HepG2 (cell line): ENCODE measurements at regions not wholly inside any gene's neighbourhood (a gene's known extent, or its start where the extent isn't known, plus 50 kb on each side); places are given as distances from the start of the nearest gene placed in this dataset.

Experiments
- ATAC-seq: fragments of 200-7000 bp; cut with Tn5 transposase; 3 replicates; pipeline ENCODE4 v1.9.1; 2020; ENCODE audit warnings: mild to moderate bottlenecking, moderate library complexity
- BruUV-seq: library from RNA; stranded (reverse); fragments of 400-500 nt; replicated peaks from 2 replicates; lab custom pipeline; 2021; lab: Mats Ljungman, UMichigan
- CTCF ChIA-PET: fragments of 300-600 bp; formaldehyde crosslinking; extraction: SDS; loops from one replicate; lab custom pipeline; 2021; ENCODE audit warnings: low total read pairs, inconsistent platforms, low intra/inter-chr PET ratio; lab: Yijun Ruan, JAX
- POLR2A ChIA-PET: fragments of 350-600 bp; sonication (Branson Sonifier 250); formaldehyde crosslinking; loops from one replicate; lab custom pipeline; 2020; ENCODE audit warnings: antibody characterized with exemption, inconsistent platforms; lab: Yijun Ruan, JAX
- DNase-seq: peaks from one replicate; pipeline ENCODE4 v3.0.0-alpha.2; 2015; ENCODE audit warnings: low spot score
- FAIRE-seq: peaks from 3 replicates; lab custom pipeline; 2011; peaks lifted over from hg19 to GRCh38; lab: Jason Lieb, UNC
- H2AFZ ChIP-seq: one replicate; pipeline ENCODE4 v1.6.1; 2011; ENCODE audit warnings: low read length, inconsistent platforms
- H3K27ac ChIP-seq: fragments of 300-600 bp; 3 replicates; pipeline ENCODE4 v1.8.0; 2011; ENCODE audit warnings: mixed run types, mild to moderate bottlenecking, mixed read lengths, low read length, inconsistent platforms; ENCODE audit not compliant: insufficient read depth; ENCODE audit errors: extremely low read length
- H3K27me3 ChIP-seq, 2 experiments: fragments of 200-600 bp in 1 of 2; 2 replicates in 1 of 2; 3 replicates in 1 of 2; pipeline versions ENCODE4 v1.6.0 to v1.8.0; 2011; ENCODE audit warnings: low read length in 2 of 2, mild to moderate bottlenecking in 2 of 2, moderate library complexity in 2 of 2, inconsistent platforms in 1 of 2; ENCODE audit not compliant: insufficient read depth in 2 of 2, control insufficient read depth in 1 of 2
- H3K36me3 ChIP-seq, 2 experiments: fragments of 200-600 bp in 1 of 2; replicated peaks in 1 of 2; 2 replicates in 1 of 2; 3 replicates in 1 of 2; pipeline versions ENCODE4 v1.5.1 to v1.8.0; 2011; ENCODE audit warnings: low read length in 2 of 2, inconsistent platforms in 1 of 2; ENCODE audit not compliant: insufficient read depth in 2 of 2, control insufficient read depth in 1 of 2
- H3K4me1 ChIP-seq: 2 replicates; pipeline ENCODE4 v1.5.1; 2012; ENCODE audit warnings: low read length, inconsistent platforms; ENCODE audit not compliant: insufficient read depth
- H3K4me2 ChIP-seq: 2 replicates; pipeline ENCODE4 v1.6.0; 2011; ENCODE audit warnings: low read depth, low read length, inconsistent platforms
- H3K4me3 ChIP-seq, 3 experiments: fragments of 200-600 bp in 1 of 3; sonication (generic), shearing (Covaris generic) in 1 of 3; replicated peaks in 1 of 3; 2 replicates each; pipeline ENCODE4 v1.5.1; 2011 to 2016; ENCODE audit warnings: low read length in 3 of 3, inconsistent platforms in 2 of 3, low read depth in 2 of 3, mild to moderate bottlenecking in 2 of 3, control low read depth in 1 of 3, mixed read lengths in 1 of 3; ENCODE audit not compliant: insufficient read depth in 1 of 3
- H3K79me2 ChIP-seq: one replicate; pipeline ENCODE4 v1.6.1; 2011; ENCODE audit warnings: low read length, inconsistent platforms; ENCODE audit not compliant: insufficient read depth
- H3K9ac ChIP-seq: 2 replicates; pipeline ENCODE4 v1.6.0; 2011; ENCODE audit warnings: mild to moderate bottlenecking, low read depth, low read length, inconsistent platforms; ENCODE audit not compliant: insufficient read depth
- H3K9me3 ChIP-seq: 2 replicates; pipeline ENCODE4 v1.5.1; 2012; ENCODE audit warnings: mild to moderate bottlenecking, low read length
- H4K20me1 ChIP-seq: 2 replicates; pipeline ENCODE4 v1.6.0; 2011; ENCODE audit warnings: inconsistent platforms, mild to moderate bottlenecking, low read length, moderate library complexity; ENCODE audit not compliant: insufficient read depth
- ATRX ChIP-seq: sonication (generic); formaldehyde crosslinking; IDR thresholded peaks from 2 replicates; pipeline ENCODE4 v1.4.0; 2020; ENCODE audit warnings: missing genetic modification reagents, borderline replicate concordance
- GATA4 ChIP-seq: sonication (generic); IDR thresholded peaks from 2 replicates; pipeline ENCODE4 v1.6.1; 2016; ENCODE audit warnings: antibody characterized with exemption, low read depth, borderline replicate concordance
- MYNN ChIP-seq: sonication (generic); formaldehyde crosslinking; IDR thresholded peaks from 2 replicates; pipeline ENCODE4 v1.4.0; 2020; ENCODE audit warnings: mild to moderate bottlenecking, low read depth, missing genetic modification reagents
- PHF21A ChIP-seq: sonication (generic); formaldehyde crosslinking; IDR thresholded peaks from 2 replicates; pipeline ENCODE4 v1.5.0; 2020; ENCODE audit warnings: mild to moderate bottlenecking, missing genetic modification reagents
- PTBP1 ChIP-seq: fragments of 200-400 bp; formaldehyde crosslinking; IDR thresholded peaks from 2 replicates; pipeline ENCODE4 v1.6.1; 2018; ENCODE audit warnings: low read length, low read depth; ENCODE audit not compliant: poor library complexity, severe bottlenecking
- SETDB1 ChIP-seq: sonication (generic); formaldehyde crosslinking; IDR thresholded peaks from 2 replicates; pipeline ENCODE4 v1.5.1; 2020; ENCODE audit warnings: missing genetic modification reagents, mild to moderate bottlenecking, borderline replicate concordance
- SNAI1 ChIP-seq: sonication (generic); formaldehyde crosslinking; IDR thresholded peaks from 2 replicates; pipeline ENCODE4 v1.5.0; 2020; ENCODE audit warnings: mild to moderate bottlenecking, missing genetic modification reagents, borderline replicate concordance
- WIZ ChIP-seq: sonication (generic); formaldehyde crosslinking; IDR thresholded peaks from 2 replicates; pipeline ENCODE4 v1.5.1; 2020; ENCODE audit warnings: mild to moderate bottlenecking, missing genetic modification reagents
- XBP1 ChIP-seq: sonication (generic); formaldehyde crosslinking; IDR thresholded peaks from 2 replicates; pipeline ENCODE4 v1.5.0; 2020; ENCODE audit warnings: missing genetic modification reagents
- ZMYM2 ChIP-seq: sonication (generic); formaldehyde crosslinking; IDR thresholded peaks from 2 replicates; pipeline ENCODE4 v1.8.0; 2022; ENCODE audit warnings: mild to moderate bottlenecking, missing genetic modification reagents
- ZNF138 ChIP-seq: sonication (generic); formaldehyde crosslinking; IDR thresholded peaks from 2 replicates; pipeline ENCODE4 v1.5.0; 2020; ENCODE audit warnings: mild to moderate bottlenecking, low read depth, missing genetic modification reagents
- ZNF333 ChIP-seq: sonication (generic); formaldehyde crosslinking; IDR thresholded peaks from 2 replicates; pipeline ENCODE4 v1.4.0; 2020; ENCODE audit warnings: mild to moderate bottlenecking, missing genetic modification reagents, borderline replicate concordance
- ZNF34 ChIP-seq: sonication (generic); formaldehyde crosslinking; IDR thresholded peaks from 2 replicates; pipeline ENCODE4 v1.4.0; 2020; ENCODE audit warnings: mild to moderate bottlenecking, missing genetic modification reagents, borderline replicate concordance
- ZNF432 ChIP-seq: sonication (generic); formaldehyde crosslinking; IDR thresholded peaks from 2 replicates; pipeline ENCODE4 v1.5.0; 2020; ENCODE audit warnings: missing genetic modification reagents, mild to moderate bottlenecking, borderline replicate concordance
- ZSCAN31 ChIP-seq: sonication (generic); formaldehyde crosslinking; IDR thresholded peaks from 2 replicates; pipeline ENCODE4 v1.5.0; 2020; ENCODE audit warnings: low read depth, mild to moderate bottlenecking, missing genetic modification reagents
- WGBS: methylation state at CpG from one replicate; pipeline ENCODE4 v1.1.6; 2017; ENCODE audit warnings: low lambda C conversion rate; 5-methylcytosine and 5-hydroxymethylcytosine counted together
- in situ Hi-C: cut with HindIII; loops from 2 replicates; pipeline ENCODE4 v1.10.0; 2017; ENCODE audit warnings: low pct_unique_long_range_greater_than_20kb; ENCODE audit not compliant: extremely low pct_ligation_motif_present
- intact Hi-C: fragments of 100-400 bp; cut with micrococcal nuclease; formaldehyde crosslinking; loops from one replicate; pipeline ENCODE4 v1.10.0; 2022; ENCODE audit not compliant: unreplicated experiment
- TF ChIP-seq, protein P1 (sequence below): sonication (generic); formaldehyde crosslinking; IDR thresholded peaks from 2 replicates; pipeline ENCODE4 v1.4.0; 2020; ENCODE audit warnings: missing genetic modification reagents
- TF ChIP-seq, protein P2 (sequence below): IDR thresholded peaks from 2 replicates; pipeline ENCODE4 v1.6.1; 2016; ENCODE audit warnings: missing compliant biosample characterization, missing genetic modification reagents, borderline replicate concordance
- TF ChIP-seq, protein P3 (sequence below): sonication (generic); formaldehyde crosslinking; IDR thresholded peaks from 2 replicates; pipeline ENCODE4 v1.4.0; 2020; ENCODE audit warnings: missing genetic modification reagents

DNA sequence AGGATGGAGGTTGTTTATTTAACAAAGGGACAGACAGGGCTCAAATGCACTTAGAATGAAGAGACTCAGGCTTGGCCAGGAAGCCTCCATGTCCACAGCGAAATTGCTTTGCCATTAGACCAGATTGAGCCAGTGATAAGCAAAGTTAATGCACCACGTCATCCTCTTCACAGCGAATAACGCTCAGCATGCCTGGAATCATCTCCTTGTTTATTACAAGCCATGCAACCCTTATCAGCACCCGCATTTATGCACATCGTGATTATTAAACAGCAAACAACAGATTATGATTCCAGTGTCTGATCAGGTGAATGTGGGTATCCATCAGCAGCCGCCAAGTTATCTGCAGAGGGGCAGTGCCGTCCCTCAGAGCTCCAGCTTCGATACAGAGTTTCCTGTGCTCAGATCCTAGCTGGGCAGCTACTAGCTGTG lies 175.0 kb upstream of the TMEM132C start:
- no peaks in the 10 kb centered on the region for H4K20me1 ChIP-seq
- FAIRE-seq = no peak
- 12% methylated on average over 7 of the region's 9 CpGs for WGBS
- in situ Hi-C loops = no loop called here
- no peak for TF ChIP-seq PTBP1
- TF ChIP-seq, all 625 proteins: peak for 0
- Histone ChIP-seq H3K9me3 (no peaks in the 10 kb centered on the region), H3K9ac (no peak overlapping the region), H3K27me3 (peaks cover 0 to 7% of the 10 kb centered on the region in 2 experiments; a peak in 1 of 5 replicates), H3K79me2 (no peaks in the 10 kb centered on the region), H3K36me3 (no peaks in the 10 kb centered on the region), H3K27ac (no peak overlapping the region), H3K4me1 (no peaks in the 10 kb centered on the region), H2AFZ (no peak overlapping the region), H3K4me2 (no peak overlapping the region), H3K4me3 (no peak overlapping the region)
- no TSS peak for BruUV-seq
- POLR2A ChIA-PET = no interaction called here
- DNase-seq (no peak), ATAC-seq (no peak)
- CTCF ChIA-PET = no interaction called here
- intact Hi-C loops = no loop called here

DNA sequence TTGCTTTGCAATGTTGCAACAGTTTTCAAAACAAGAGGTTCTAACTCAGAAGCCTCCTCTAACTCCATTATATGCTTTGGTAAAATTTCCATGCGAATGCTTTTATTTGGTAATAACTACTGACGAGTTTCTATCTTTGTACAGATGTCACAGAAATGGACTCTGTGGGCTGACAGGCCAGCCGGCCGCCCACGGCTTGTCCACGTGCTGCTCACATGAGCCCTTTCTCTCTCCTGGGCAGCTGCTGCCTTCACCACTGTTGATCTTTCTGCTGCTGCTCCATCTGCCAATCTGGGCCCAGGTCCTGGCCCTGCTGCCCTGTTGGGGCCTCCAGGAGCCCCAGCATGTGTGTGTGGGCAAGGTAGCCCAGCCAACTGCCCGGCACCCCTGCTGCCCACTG lies 168.2 kb upstream of the TMEM132C start:
- H3K27ac ChIP-seq = no peak overlapping the region
- WGBS = 7% methylated on average over 7 of the region's 7 CpGs
- TF ChIP-seq ZNF333 (CRISPR knock-in tag) (no peak), WIZ (CRISPR knock-in tag) (no peak), GATA4 (no peak), XBP1 (CRISPR knock-in tag) (no peak), ATRX (CRISPR knock-in tag) (no peak), MYNN (CRISPR knock-in tag) (no peak), ZMYM2 (CRISPR knock-in tag) (no peak), SNAI1 (CRISPR knock-in tag) (no peak), ZNF138 (CRISPR knock-in tag) (no peak), ZSCAN31 (CRISPR knock-in tag) (no peak), ZNF34 (CRISPR knock-in tag) (no peak), ZNF432 (CRISPR knock-in tag) (no peak), PHF21A (CRISPR knock-in tag) (no peak), SETDB1 (no peak)
- TF ChIP-seq, protein P1, sequence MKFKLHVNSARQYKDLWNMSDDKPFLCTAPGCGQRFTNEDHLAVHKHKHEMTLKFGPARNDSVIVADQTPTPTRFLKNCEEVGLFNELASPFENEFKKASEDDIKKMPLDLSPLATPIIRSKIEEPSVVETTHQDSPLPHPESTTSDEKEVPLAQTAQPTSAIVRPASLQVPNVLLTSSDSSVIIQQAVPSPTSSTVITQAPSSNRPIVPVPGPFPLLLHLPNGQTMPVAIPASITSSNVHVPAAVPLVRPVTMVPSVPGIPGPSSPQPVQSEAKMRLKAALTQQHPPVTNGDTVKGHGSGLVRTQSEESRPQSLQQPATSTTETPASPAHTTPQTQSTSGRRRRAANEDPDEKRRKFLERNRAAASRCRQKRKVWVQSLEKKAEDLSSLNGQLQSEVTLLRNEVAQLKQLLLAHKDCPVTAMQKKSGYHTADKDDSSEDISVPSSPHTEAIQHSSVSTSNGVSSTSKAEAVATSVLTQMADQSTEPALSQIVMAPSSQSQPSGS = no peak
- TF ChIP-seq, protein P2, sequence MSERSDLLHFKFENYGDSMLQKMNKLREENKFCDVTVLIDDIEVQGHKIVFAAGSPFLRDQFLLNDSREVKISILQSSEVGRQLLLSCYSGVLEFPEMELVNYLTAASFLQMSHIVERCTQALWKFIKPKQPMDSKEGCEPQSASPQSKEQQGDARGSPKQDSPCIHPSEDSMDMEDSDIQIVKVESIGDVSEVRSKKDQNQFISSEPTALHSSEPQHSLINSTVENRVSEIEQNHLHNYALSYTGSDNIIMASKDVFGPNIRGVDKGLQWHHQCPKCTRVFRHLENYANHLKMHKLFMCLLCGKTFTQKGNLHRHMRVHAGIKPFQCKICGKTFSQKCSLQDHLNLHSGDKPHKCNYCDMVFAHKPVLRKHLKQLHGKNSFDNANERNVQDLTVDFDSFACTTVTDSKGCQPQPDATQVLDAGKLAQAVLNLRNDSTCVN = no peak
- TF ChIP-seq, protein P3, sequence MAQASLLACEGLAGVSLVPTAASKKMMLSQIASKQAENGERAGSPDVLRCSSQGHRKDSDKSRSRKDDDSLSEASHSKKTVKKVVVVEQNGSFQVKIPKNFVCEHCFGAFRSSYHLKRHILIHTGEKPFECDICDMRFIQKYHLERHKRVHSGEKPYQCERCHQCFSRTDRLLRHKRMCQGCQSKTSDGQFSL = no peak

More for the DNA sequence above, 168.2 kb upstream of the TMEM132C start:
- H3K4me1 ChIP-seq = no peaks in the 10 kb centered on the region
- H3K27me3 ChIP-seq = no peaks in the 10 kb centered on the region
- BruUV-seq = no TSS peak
- H3K4me3 ChIP-seq = no peak overlapping the region
- FAIRE-seq = no peak
- H4K20me1 ChIP-seq = no peaks in the 10 kb centered on the region
- H3K79me2 ChIP-seq = no peaks in the 10 kb centered on the region
- POLR2A ChIA-PET = no interaction called here
- CTCF ChIA-PET = no interaction called here
- H2AFZ ChIP-seq = no peak overlapping the region
- no peak overlapping the region for H3K4me2 ChIP-seq
- no peak overlapping the region for H3K9ac ChIP-seq
- no peaks in the 10 kb centered on the region for H3K36me3 ChIP-seq
- no peak for DNase-seq
- in situ Hi-C loops = no loop called here
- intact Hi-C loops = no loop called here
- ATAC-seq = no peak
- H3K9me3 ChIP-seq = no peaks in the 10 kb centered on the region
